Mesenchymal stem cell (in vitro differentiated cells and primary cell): ENCODE measurements at regions not wholly inside any gene's neighbourhood (a gene's known extent, or its start where the extent isn't known, plus 50 kb on each side); places are given as distances from the start of the nearest gene placed in this dataset.
"Not testable (repeated sequence)": the region's sequence is repeated elsewhere in the genome, so short reads cannot be mapped to it uniquely, and the experiment has no call there.

ENCODE experiments used
- DNase-seq: peaks from one replicate; pipeline ENCODE4 v3.0.0-alpha.2; 2013
- H2AFZ ChIP-seq: one replicate; pipeline ENCODE4 v1.6.1; 2013; ENCODE audit warnings: low read depth, mild to moderate bottlenecking, control low read depth, inconsistent platforms, low read length, moderate library complexity
- H2AK5ac ChIP-seq: 2 replicates; pipeline ENCODE4 v1.6.1; 2013; ENCODE audit warnings: low read length, moderate library complexity, mild to moderate bottlenecking, inconsistent platforms; ENCODE audit not compliant: severe bottlenecking
- H2BK120ac ChIP-seq: one replicate; pipeline ENCODE4 v1.6.1; 2013; ENCODE audit warnings: low read depth, mild to moderate bottlenecking, inconsistent platforms, low read length, moderate library complexity
- H2BK12ac ChIP-seq, 2 experiments: one replicate each; pipeline ENCODE4 v1.6.1; 2013; ENCODE audit warnings: inconsistent platforms in 2 of 2, low read length in 2 of 2, mild to moderate bottlenecking in 2 of 2, moderate library complexity in 2 of 2, control low read depth in 1 of 2
- H2BK15ac ChIP-seq: one replicate; pipeline ENCODE4 v1.6.1; 2013; ENCODE audit warnings: mild to moderate bottlenecking, low read depth, inconsistent platforms; ENCODE audit not compliant: poor library complexity, severe bottlenecking
- H2BK5ac ChIP-seq: 2 replicates; pipeline ENCODE4 v1.6.1; 2013; ENCODE audit warnings: low read depth, mild to moderate bottlenecking, low read length, control low read depth, inconsistent platforms; ENCODE audit not compliant: poor library complexity, severe bottlenecking
- H3K14ac ChIP-seq, 2 experiments: one replicate each; pipeline ENCODE4 v1.6.1; 2013; ENCODE audit warnings: inconsistent platforms in 2 of 2, low read length in 2 of 2, control low read depth in 1 of 2, mild to moderate bottlenecking in 1 of 2, moderate library complexity in 1 of 2
- H3K18ac ChIP-seq, 2 experiments: one replicate each; pipeline ENCODE4 v1.6.1; 2013; ENCODE audit warnings: inconsistent platforms in 2 of 2, low read length in 2 of 2, control low read depth in 1 of 2, low read depth in 1 of 2, mild to moderate bottlenecking in 1 of 2
- H3K23ac ChIP-seq, 2 experiments: one replicate each; pipeline ENCODE4 v1.6.1; 2013; ENCODE audit warnings: inconsistent platforms in 2 of 2, low read length in 2 of 2, mild to moderate bottlenecking in 2 of 2, moderate library complexity in 2 of 2, control low read depth in 1 of 2
- H3K27ac ChIP-seq: 2 replicates; pipeline ENCODE4 v1.5.1; 2013; ENCODE audit warnings: mild to moderate bottlenecking, moderate library complexity, low read length, control low read depth, inconsistent platforms; ENCODE audit not compliant: poor library complexity, severe bottlenecking
- H3K27me3 ChIP-seq, 2 experiments: 2 replicates each; pipeline versions ENCODE4 v1.6.1 to v1.7.0; 2013; ENCODE audit warnings: low read length in 2 of 2, mild to moderate bottlenecking in 2 of 2, moderate library complexity in 2 of 2, control low read depth in 1 of 2, inconsistent platforms in 1 of 2; ENCODE audit not compliant: control insufficient read depth in 1 of 2, insufficient read depth in 1 of 2
- H3K36me3 ChIP-seq, 2 experiments: 2 replicates each; pipeline versions ENCODE4 v1.6.1 to v1.7.0; 2013; ENCODE audit warnings: low read length in 2 of 2, control low read depth in 1 of 2, inconsistent platforms in 1 of 2, low read depth in 1 of 2, mild to moderate bottlenecking in 1 of 2; ENCODE audit not compliant: insufficient read depth in 2 of 2, control insufficient read depth in 1 of 2
- H3K4ac ChIP-seq, 2 experiments: one replicate each; pipeline ENCODE4 v1.6.1; 2013; ENCODE audit warnings: inconsistent platforms in 2 of 2, low read length in 2 of 2, mild to moderate bottlenecking in 2 of 2, moderate library complexity in 2 of 2, control low read depth in 1 of 2, low read depth in 1 of 2
- H3K4me1 ChIP-seq: 2 replicates; pipeline ENCODE4 v1.6.1; 2013; ENCODE audit warnings: low read depth, low read length, control low read depth; ENCODE audit not compliant: control insufficient read depth, insufficient read depth
- H3K4me2 ChIP-seq: 2 replicates; pipeline ENCODE4 v1.6.1; 2013; ENCODE audit warnings: low read length, mild to moderate bottlenecking, inconsistent platforms; ENCODE audit not compliant: poor library complexity, severe bottlenecking
- H3K4me3 ChIP-seq, 2 experiments: 2 replicates each; pipeline versions ENCODE4 v1.5.1 to v1.7.0; 2013; ENCODE audit warnings: low read length in 2 of 2, mild to moderate bottlenecking in 2 of 2, control low read depth in 1 of 2, low read depth in 1 of 2; ENCODE audit not compliant: insufficient read depth in 1 of 2
- H3K79me1 ChIP-seq: replicated peaks from 2 replicates; pipeline ENCODE4 v1.6.1; 2013; ENCODE audit warnings: mild to moderate bottlenecking, control low read depth, low read length, inconsistent platforms; ENCODE audit not compliant: poor library complexity, severe bottlenecking
- H3K9ac ChIP-seq: 2 replicates; pipeline ENCODE4 v1.7.0; 2013; ENCODE audit warnings: mild to moderate bottlenecking, low read length, moderate library complexity
- H3K9me3 ChIP-seq: 2 replicates; pipeline ENCODE4 v1.7.0; 2013; ENCODE audit warnings: mild to moderate bottlenecking, low read length; ENCODE audit not compliant: control insufficient read depth
- H4K8ac ChIP-seq: one replicate; pipeline ENCODE4 v1.6.1; 2013; ENCODE audit warnings: inconsistent platforms, mild to moderate bottlenecking, low read length, moderate library complexity
- H4K91ac ChIP-seq: one replicate; pipeline ENCODE4 v1.6.1; 2013; ENCODE audit warnings: mild to moderate bottlenecking, low read length, inconsistent platforms
- WGBS: methylation state at CpG from one replicate; pipeline ENCODE4 v1.1.7; 2013; ENCODE audit warnings: mixed read lengths; 5-methylcytosine and 5-hydroxymethylcytosine counted together

GRCh38 chr18:15003231-15003630, 255.3 kb downstream of the ANKRD30B start:
- H3K27me3 ChIP-seq, H3K9me3 ChIP-seq, DNase-seq, H3K79me1 ChIP-seq, H3K27ac ChIP-seq, H3K23ac ChIP-seq, H2BK15ac ChIP-seq, H2BK12ac ChIP-seq, H3K4me1 ChIP-seq, H2AK5ac ChIP-seq, H3K4me2 ChIP-seq, H4K91ac ChIP-seq, H2AFZ ChIP-seq, H4K8ac ChIP-seq, H2BK5ac ChIP-seq, H3K18ac ChIP-seq, H3K4me3 ChIP-seq, H3K36me3 ChIP-seq, H3K14ac ChIP-seq, H3K4ac ChIP-seq, H3K9ac ChIP-seq, H2BK120ac ChIP-seq: not testable (repeated sequence)
- 85% methylated on average over 11 of the region's 12 CpGs for WGBS

GRCh38 chr18:15003636-15004269, 255.8 kb downstream of the ANKRD30B start:
- H3K36me3 ChIP-seq, H2BK12ac ChIP-seq, H3K4me2 ChIP-seq, H2BK15ac ChIP-seq, H3K23ac ChIP-seq, H2AK5ac ChIP-seq, DNase-seq, H3K27me3 ChIP-seq, H3K27ac ChIP-seq, H4K8ac ChIP-seq, H3K18ac ChIP-seq, H3K9ac ChIP-seq, H2BK120ac ChIP-seq, H3K14ac ChIP-seq, H2BK5ac ChIP-seq, H3K9me3 ChIP-seq, H3K79me1 ChIP-seq, H4K91ac ChIP-seq, H3K4ac ChIP-seq, H3K4me1 ChIP-seq, H2AFZ ChIP-seq, H3K4me3 ChIP-seq: not testable (repeated sequence)
- WGBS = 85% methylated on average over 18 of the region's 18 CpGs

- H3K4me2 ChIP-seq, H3K9me3 ChIP-seq, H3K27ac ChIP-seq, H3K9ac ChIP-seq, H4K91ac ChIP-seq, H2AFZ ChIP-seq, H4K8ac ChIP-seq, H2BK15ac ChIP-seq, H2BK12ac ChIP-seq, H3K23ac ChIP-seq, H2AK5ac ChIP-seq, H3K36me3 ChIP-seq, H3K18ac ChIP-seq, H3K4ac ChIP-seq, H3K14ac ChIP-seq, H3K79me1 ChIP-seq, DNase-seq, H2BK120ac ChIP-seq, H3K4me3 ChIP-seq, H3K27me3 ChIP-seq, H2BK5ac ChIP-seq, H3K4me1 ChIP-seq: not testable (repeated sequence)
- WGBS = 80% methylated on average over 22 of the region's 22 CpGs
Measured at GRCh38 chr18:15004270-15004973, 256.4 kb downstream of the ANKRD30B start.

GRCh38 chr18:15005313-15006130, 257.6 kb downstream of the ANKRD30B start:
- no peak overlapping the region for H2BK5ac ChIP-seq
- H4K91ac ChIP-seq = no peak overlapping the region
- H2AFZ ChIP-seq = no peak overlapping the region
- no peak overlapping the region for H3K4me2 ChIP-seq
- H3K23ac ChIP-seq = no peak overlapping the region
- no peak overlapping the region for H3K9ac ChIP-seq
- H3K79me1 ChIP-seq = no peaks in the 10 kb centered on the region
- H3K9me3 ChIP-seq = no peaks in the 10 kb centered on the region
- no peak overlapping the region for H2AK5ac ChIP-seq
- H3K27me3 ChIP-seq = no peaks in the 10 kb centered on the region
- no peak overlapping the region for H3K4ac ChIP-seq
- 81% methylated on average over 27 of the region's 28 CpGs for WGBS
- H3K18ac ChIP-seq = no peak overlapping the region
- no peaks in the 10 kb centered on the region for H3K4me1 ChIP-seq
- no peak for DNase-seq
- H2BK120ac ChIP-seq = no peak overlapping the region
- no peaks in the 10 kb centered on the region for H3K36me3 ChIP-seq
- H3K14ac ChIP-seq = no peak overlapping the region
- no peak overlapping the region for H4K8ac ChIP-seq
- no peak overlapping the region for H2BK12ac ChIP-seq
- no peak overlapping the region for H2BK15ac ChIP-seq
- H3K4me3 ChIP-seq = no peak overlapping the region
- no peak overlapping the region for H3K27ac ChIP-seq
